ENCODE measurements at regions not wholly inside any gene's neighbourhood (a gene's known extent, or its start where the extent isn't known, plus 50 kb on each side); places are given as distances from the start of the nearest gene placed in this dataset.

GRCh38 chr20:48394415-48395081 is 433.3 kb downstream of the PREX1 start (continued):
- peak; percentile 62; the same call in 1 of the 2 replicates for TF ChIP-seq ZNF574 (CRISPR knock-in tag; IDR thresholded peaks at IDR 0.05)
- TF ChIP-seq MTERF4 (CRISPR knock-in tag; IDR thresholded peaks at IDR 0.05), result no peak
- no peak for TF ChIP-seq SP5 (CRISPR knock-in tag; IDR thresholded peaks at IDR 0.05; ENCODE audit: borderline replicate concordance, low read depth)
- no peak for TF ChIP-seq NAIF1 (CRISPR knock-in tag; IDR thresholded peaks at IDR 0.05; ENCODE audit: borderline replicate concordance)
- TF ChIP-seq TARDBP (CRISPR knock-in tag; IDR thresholded peaks at IDR 0.05), result no peak
- TF ChIP-seq MLXIP (CRISPR knock-in tag; IDR thresholded peaks at IDR 0.05; ENCODE audit: borderline replicate concordance), result no peak
- no peak for TF ChIP-seq THYN1 (CRISPR knock-in tag; IDR thresholded peaks at IDR 0.05; ENCODE audit: borderline replicate concordance, low read depth)
- TF ChIP-seq ZNF451 (CRISPR knock-in tag; IDR thresholded peaks at IDR 0.05), result peak; percentile 69; the same call in 1 of the 2 replicates
- TF ChIP-seq XRCC5 (optimal IDR thresholded peaks at IDR 0.05; ENCODE audit: low read length), result no peak
- peak; percentile 52; the same call in 1 of the 2 replicates for TF ChIP-seq TRIM24 (CRISPR knock-in tag; IDR thresholded peaks at IDR 0.05)
- TF ChIP-seq ZNF609 (CRISPR knock-in tag; IDR thresholded peaks at IDR 0.05; ENCODE audit: borderline replicate concordance), result peak; percentile 48; the same call in 1 of the 2 replicates
- TF ChIP-seq ZNF83 (CRISPR knock-in tag; IDR thresholded peaks at IDR 0.05; ENCODE audit: borderline replicate concordance), result no peak
- peak; percentile 89 for TF ChIP-seq HIC2 (CRISPR knock-in tag; IDR thresholded peaks at IDR 0.05; ENCODE audit: low read depth)
- 0 out of 2 replicates have a peak, but pooled peaks have one; percentile 73 for TF ChIP-seq ZNF619 (CRISPR knock-in tag; IDR thresholded peaks at IDR 0.05)
- no peak for TF ChIP-seq IKZF4 (CRISPR knock-in tag; IDR thresholded peaks at IDR 0.05; ENCODE audit: borderline replicate concordance, low read depth, not compliant biosample characterization)
